ENCODE measurements at regions not wholly inside any gene's neighbourhood (a gene's known extent, or its start where the extent isn't known, plus 50 kb on each side); places are given as distances from the start of the nearest gene placed in this dataset.

DNA sequence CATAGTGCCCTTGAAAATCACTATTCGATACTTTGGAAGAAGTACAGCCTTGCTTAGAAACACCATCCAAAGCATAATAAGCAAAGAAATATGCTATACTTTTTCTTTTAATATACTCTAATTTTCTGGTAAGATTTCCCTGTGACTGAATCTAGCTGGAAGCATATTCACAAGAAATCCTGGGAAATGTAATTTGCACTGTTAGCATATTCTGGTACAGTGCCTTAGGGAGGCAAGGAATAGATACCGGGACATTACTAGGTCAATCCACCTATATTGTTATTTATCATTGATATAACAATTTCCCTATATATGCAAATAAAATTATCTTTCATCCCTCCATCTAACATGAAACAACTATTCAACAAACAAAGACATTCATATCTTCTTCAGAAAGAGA, 1131.3 kb upstream of the PRR20A start:
- TF ChIP-seq, protein P1, sequence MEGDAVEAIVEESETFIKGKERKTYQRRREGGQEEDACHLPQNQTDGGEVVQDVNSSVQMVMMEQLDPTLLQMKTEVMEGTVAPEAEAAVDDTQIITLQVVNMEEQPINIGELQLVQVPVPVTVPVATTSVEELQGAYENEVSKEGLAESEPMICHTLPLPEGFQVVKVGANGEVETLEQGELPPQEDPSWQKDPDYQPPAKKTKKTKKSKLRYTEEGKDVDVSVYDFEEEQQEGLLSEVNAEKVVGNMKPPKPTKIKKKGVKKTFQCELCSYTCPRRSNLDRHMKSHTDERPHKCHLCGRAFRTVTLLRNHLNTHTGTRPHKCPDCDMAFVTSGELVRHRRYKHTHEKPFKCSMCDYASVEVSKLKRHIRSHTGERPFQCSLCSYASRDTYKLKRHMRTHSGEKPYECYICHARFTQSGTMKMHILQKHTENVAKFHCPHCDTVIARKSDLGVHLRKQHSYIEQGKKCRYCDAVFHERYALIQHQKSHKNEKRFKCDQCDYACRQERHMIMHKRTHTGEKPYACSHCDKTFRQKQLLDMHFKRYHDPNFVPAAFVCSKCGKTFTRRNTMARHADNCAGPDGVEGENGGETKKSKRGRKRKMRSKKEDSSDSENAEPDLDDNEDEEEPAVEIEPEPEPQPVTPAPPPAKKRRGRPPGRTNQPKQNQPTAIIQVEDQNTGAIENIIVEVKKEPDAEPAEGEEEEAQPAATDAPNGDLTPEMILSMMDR (IDR thresholded peaks at IDR 0.05; ENCODE audit: poor library complexity) = no peak
- no peak for TF ChIP-seq EZH2 (IDR thresholded peaks at IDR 0.05; ENCODE audit: borderline replicate concordance)
- no peak for TF ChIP-seq EZH2phosphoT487 (IDR thresholded peaks at IDR 0.05; ENCODE audit: low read depth, severe bottlenecking, unreplicated experiment)

Data from hepatocyte (in vitro differentiated cells).